Activated CD4-positive, alpha-beta memory T cell treated with anti-CD3 and anti-CD28 coated beads for 36 hours (primary cell): ENCODE measurements at regions not wholly inside any gene's neighbourhood (a gene's known extent, or its start where the extent isn't known, plus 50 kb on each side); places are given as distances from the start of the nearest gene placed in this dataset.

Source experiments
- CTCF ChIA-PET: fragments of 350-600 bp; sonication (Branson Sonifier 250); formaldehyde crosslinking; loops from one replicate; lab custom pipeline; 2021; ENCODE audit warnings: antibody characterized with exemption, inconsistent platforms; lab: Charles Lee
- POLR2A ChIA-PET: fragments of 350-600 bp; sonication (Branson Sonifier 250); formaldehyde crosslinking; loops from one replicate; lab custom pipeline; 2021; ENCODE audit warnings: antibody characterized with exemption; lab: Charles Lee
- DNase-seq: peaks from one replicate; pipeline ENCODE4 v3.0.0-alpha.2; 2020
- H3K27ac Mint-ChIP-seq: one replicate; pipeline ENCODE4 v1.8.0; 2021; ENCODE audit warnings: mixed read lengths
- H3K27me3 Mint-ChIP-seq: one replicate; pipeline ENCODE4 v1.8.0; 2021; ENCODE audit warnings: mixed read lengths
- H3K36me3 Mint-ChIP-seq: one replicate; pipeline ENCODE4 v1.8.0; 2021; ENCODE audit warnings: mixed read lengths
- H3K4me1 Mint-ChIP-seq: one replicate; pipeline ENCODE4 v1.8.0; 2021; ENCODE audit warnings: low read depth, mixed read lengths
- H3K4me3 Mint-ChIP-seq: one replicate; pipeline ENCODE4 v1.8.0; 2021; ENCODE audit warnings: mild to moderate bottlenecking, mixed read lengths
- H3K9me3 Mint-ChIP-seq: one replicate; pipeline ENCODE4 v1.8.0; 2021; ENCODE audit warnings: mixed read lengths
- intact Hi-C: fragments of 100-400 bp; cut with micrococcal nuclease; formaldehyde crosslinking; loops from one replicate; pipeline ENCODE4 v1.15.1; 2023

- Mint-ChIP-seq H3K27ac (no peak overlapping the region), H3K4me3 (no peak overlapping the region), H3K36me3 (no peaks in the 10 kb centered on the region), H3K27me3 (peaks cover 16% of the 10 kb centered on the region), H3K9me3 (no peaks in the 10 kb centered on the region), H3K4me1 (peaks cover 1% of the 10 kb centered on the region)
- POLR2A ChIA-PET, result no interaction called here
- CTCF ChIA-PET, result interaction anchor here (0.6 kb wide), 1 partner anchor 578 kb away, joined by 5 read pairs; no protein-coding TSS in a partner anchor
- no peak for DNase-seq
- intact Hi-C loops, result no loop called here
Observed at GRCh38 chr2:136411946-136412345, 294.0 kb upstream of the CXCR4 start.

GRCh38 chr2:136410673-136411072 is 292.7 kb upstream of the CXCR4 start:
- peaks cover 17% of the 10 kb centered on the region for H3K27me3 Mint-ChIP-seq
- peaks cover 1% of the 10 kb centered on the region for H3K4me1 Mint-ChIP-seq
- H3K27ac Mint-ChIP-seq, result no peak overlapping the region
- DNase-seq, result no peak
- POLR2A ChIA-PET, result no interaction called here
- H3K9me3 Mint-ChIP-seq, result no peaks in the 10 kb centered on the region
- no peaks in the 10 kb centered on the region for H3K36me3 Mint-ChIP-seq
- H3K4me3 Mint-ChIP-seq, result no peak overlapping the region
- CTCF ChIA-PET, result interaction anchor here (1.2 to 1.4 kb wide), 2 partner anchors 12 to 13 kb away, joined by 3 read pairs; no protein-coding TSS in a partner anchor
- intact Hi-C loops, result no loop called here

- Mint-ChIP-seq H3K4me1 (peaks cover 1% of the 10 kb centered on the region), H3K27ac (no peak overlapping the region), H3K27me3 (peaks cover 25% of the 10 kb centered on the region), H3K9me3 (no peaks in the 10 kb centered on the region), H3K36me3 (no peaks in the 10 kb centered on the region), H3K4me3 (no peak overlapping the region)
- ChIA-PET POLR2A (no interaction called here), CTCF (no interaction called here)
- intact Hi-C loops, result no loop called here
- DNase-seq, result no peak
Observed at GRCh38 chr2:136408795-136409194, 290.8 kb upstream of the CXCR4 start.

- ChIA-PET CTCF (interaction anchor here (0.6 to 1.3 kb wide), 2 partner anchors 16 to 497 kb away, joined by 3 read pairs; no protein-coding TSS in a partner anchor), POLR2A (no interaction called here)
- intact Hi-C loops, result no loop called here
- no peak for DNase-seq
- Mint-ChIP-seq H3K27ac (no peak overlapping the region), H3K9me3 (no peaks in the 10 kb centered on the region), H3K27me3 (peaks cover 30% of the 10 kb centered on the region), H3K4me1 (peaks cover 1% of the 10 kb centered on the region), H3K4me3 (no peak overlapping the region), H3K36me3 (no peaks in the 10 kb centered on the region)
Observed at GRCh38 chr2:136407952-136408318, 290.0 kb upstream of the CXCR4 start.

- no peak for DNase-seq
- no peaks in the 10 kb centered on the region for H3K9me3 Mint-ChIP-seq
- peaks cover 1% of the 10 kb centered on the region for H3K4me1 Mint-ChIP-seq
- ChIA-PET CTCF (interaction anchor here (0.6 to 1.3 kb wide), 2 partner anchors 17 to 497 kb away, joined by 3 read pairs; no protein-coding TSS in a partner anchor), POLR2A (no interaction called here)
- no peaks in the 10 kb centered on the region for H3K36me3 Mint-ChIP-seq
- H3K27ac Mint-ChIP-seq, result no peak overlapping the region
- H3K4me3 Mint-ChIP-seq, result no peak overlapping the region
- peaks cover 30% of the 10 kb centered on the region for H3K27me3 Mint-ChIP-seq
- intact Hi-C loops, result no loop called here
Observed at GRCh38 chr2:136407117-136407951, 289.4 kb upstream of the CXCR4 start.

- H3K36me3 Mint-ChIP-seq, result no peaks in the 10 kb centered on the region
- peaks cover 1% of the 10 kb centered on the region for H3K4me1 Mint-ChIP-seq
- intact Hi-C loops, result no loop called here
- H3K27ac Mint-ChIP-seq, result no peak overlapping the region
- H3K4me3 Mint-ChIP-seq, result no peak overlapping the region
- POLR2A ChIA-PET, result no interaction called here
- H3K9me3 Mint-ChIP-seq, result no peaks in the 10 kb centered on the region
- CTCF ChIA-PET, result no interaction called here
- peaks cover 30% of the 10 kb centered on the region for H3K27me3 Mint-ChIP-seq
- no peak for DNase-seq
Observed at GRCh38 chr2:136404925-136405324, 287.0 kb upstream of the CXCR4 start.

- peaks cover 1% of the 10 kb centered on the region for H3K4me1 Mint-ChIP-seq
- no peak overlapping the region for H3K27ac Mint-ChIP-seq
- no peak overlapping the region for H3K4me3 Mint-ChIP-seq
- intact Hi-C loops, result no loop called here
- H3K36me3 Mint-ChIP-seq, result no peaks in the 10 kb centered on the region
- ChIA-PET POLR2A (no interaction called here), CTCF (no interaction called here)
- no peak for DNase-seq
- H3K9me3 Mint-ChIP-seq, result no peaks in the 10 kb centered on the region
- peaks cover 30% of the 10 kb centered on the region for H3K27me3 Mint-ChIP-seq
Observed at GRCh38 chr2:136404176-136404575, 286.2 kb upstream of the CXCR4 start.

- Mint-ChIP-seq H3K27ac (no peak overlapping the region), H3K4me3 (no peak overlapping the region), H3K27me3 (peaks cover 21% of the 10 kb centered on the region), H3K36me3 (no peaks in the 10 kb centered on the region), H3K4me1 (no peaks in the 10 kb centered on the region), H3K9me3 (no peaks in the 10 kb centered on the region)
- ChIA-PET CTCF (no interaction called here), POLR2A (no interaction called here)
- no peak for DNase-seq
- intact Hi-C loops, result no loop called here
Observed at GRCh38 chr2:136402281-136402680, 284.3 kb upstream of the CXCR4 start.

- Mint-ChIP-seq H3K36me3 (no peaks in the 10 kb centered on the region), H3K27me3 (peaks cover 15% of the 10 kb centered on the region), H3K27ac (no peak overlapping the region), H3K4me3 (no peak overlapping the region), H3K9me3 (no peaks in the 10 kb centered on the region), H3K4me1 (peaks cover 8% of the 10 kb centered on the region)
- CTCF ChIA-PET, result interaction anchor here (1.3 kb wide), 1 partner anchor 24 kb away, joined by 5 read pairs; no protein-coding TSS in a partner anchor
- POLR2A ChIA-PET, result no interaction called here
- DNase-seq, result no peak
- intact Hi-C loops, result no loop called here
Observed at GRCh38 chr2:136399667-136400289, 281.8 kb upstream of the CXCR4 start.

- Mint-ChIP-seq H3K4me3 (no peak overlapping the region), H3K27me3 (no peaks in the 10 kb centered on the region), H3K36me3 (no peaks in the 10 kb centered on the region), H3K9me3 (no peaks in the 10 kb centered on the region), H3K4me1 (peaks cover 20% of the 10 kb centered on the region), H3K27ac (no peak overlapping the region)
- ChIA-PET CTCF (interaction anchor here (0.5 to 1.0 kb wide), 2 partner anchors 11 to 482 kb away, joined by 4 read pairs; no protein-coding TSS in a partner anchor), POLR2A (no interaction called here)
- intact Hi-C loops, result no loop called here
- DNase-seq, result no peak
Observed at GRCh38 chr2:136395582-136395981, 277.6 kb upstream of the CXCR4 start.

GRCh38 chr2:136394136-136395060 is 276.4 kb upstream of the CXCR4 start:
- ChIA-PET CTCF (interaction anchor here (1.0 to 1.1 kb wide), 2 partner anchors 10 to 491 kb away, joined by 3 to 4 read pairs; no protein-coding TSS in a partner anchor), POLR2A (no interaction called here)
- Mint-ChIP-seq H3K27me3 (no peaks in the 10 kb centered on the region), H3K4me1 (peaks cover 24% of the 10 kb centered on the region), H3K27ac (no peak overlapping the region), H3K9me3 (no peaks in the 10 kb centered on the region), H3K4me3 (no peak overlapping the region), H3K36me3 (no peaks in the 10 kb centered on the region)
- DNase-seq, result no peak
- intact Hi-C loops, result no loop called here

- ChIA-PET CTCF (no interaction called here), POLR2A (no interaction called here)
- H3K4me3 Mint-ChIP-seq, result no peak overlapping the region
- no peaks in the 10 kb centered on the region for H3K27me3 Mint-ChIP-seq
- H3K27ac Mint-ChIP-seq, result no peak overlapping the region
- H3K36me3 Mint-ChIP-seq, result no peaks in the 10 kb centered on the region
- H3K9me3 Mint-ChIP-seq, result no peaks in the 10 kb centered on the region
- DNase-seq, result no peak
- H3K4me1 Mint-ChIP-seq, result peaks cover 24% of the 10 kb centered on the region
- intact Hi-C loops, result no loop called here
Observed at GRCh38 chr2:136393514-136393913, 275.6 kb upstream of the CXCR4 start.
